Ammon's horn (tissue), 1 donor: ENCODE measurements at regions not wholly inside any gene's neighbourhood (a gene's known extent, or its start where the extent isn't known, plus 50 kb on each side); places are given as distances from the start of the nearest gene placed in this dataset.
A peak's percentile ranks its signal among the peaks of the same experiment; 100 is the strongest.

Experiments used
- DNase-seq: peaks from one replicate; pipeline ENCODE4 v3.0.0-alpha.2; 2016; ENCODE audit warnings: low spot score

DNA sequence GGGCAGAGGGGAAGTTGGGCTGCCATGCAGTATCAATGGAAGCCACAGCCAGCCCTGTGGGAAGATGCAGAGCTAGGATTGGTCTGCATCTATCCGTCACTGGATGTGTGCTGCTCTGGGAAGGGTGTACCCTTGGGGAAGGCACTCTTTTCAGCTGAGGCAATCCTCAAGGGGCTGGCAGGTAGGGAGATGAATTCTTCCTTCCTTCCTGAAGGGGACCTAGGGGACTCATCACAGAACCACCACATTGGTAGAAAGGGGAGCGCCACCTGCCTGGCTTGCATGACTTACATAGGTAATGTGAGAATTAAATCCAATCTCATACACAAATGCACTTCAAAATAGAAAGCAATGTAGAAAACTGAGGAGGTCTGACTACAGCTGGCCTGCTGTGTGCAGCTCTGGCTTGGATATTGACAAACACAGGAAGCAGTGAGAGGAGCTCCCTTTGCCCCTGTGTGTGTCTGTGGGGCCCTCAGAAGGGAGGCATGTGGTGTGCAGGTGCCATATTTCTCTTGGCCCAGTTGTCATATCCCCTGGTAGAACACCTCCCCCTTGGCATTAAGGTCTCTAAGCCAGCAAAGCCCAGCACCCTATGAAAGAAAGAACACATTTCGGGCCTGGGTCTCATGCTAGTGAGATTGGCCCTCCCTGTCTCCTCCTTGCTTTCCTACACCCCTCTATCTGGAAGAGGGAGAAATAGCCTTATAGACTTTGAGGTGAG lies 260.3 kb upstream of the MOCS1 start:
- DNase-seq: no peak

- no peak for DNase-seq
Measured at GRCh38 chr6:40192516-40192915, 258.3 kb upstream of the MOCS1 start.

DNA sequence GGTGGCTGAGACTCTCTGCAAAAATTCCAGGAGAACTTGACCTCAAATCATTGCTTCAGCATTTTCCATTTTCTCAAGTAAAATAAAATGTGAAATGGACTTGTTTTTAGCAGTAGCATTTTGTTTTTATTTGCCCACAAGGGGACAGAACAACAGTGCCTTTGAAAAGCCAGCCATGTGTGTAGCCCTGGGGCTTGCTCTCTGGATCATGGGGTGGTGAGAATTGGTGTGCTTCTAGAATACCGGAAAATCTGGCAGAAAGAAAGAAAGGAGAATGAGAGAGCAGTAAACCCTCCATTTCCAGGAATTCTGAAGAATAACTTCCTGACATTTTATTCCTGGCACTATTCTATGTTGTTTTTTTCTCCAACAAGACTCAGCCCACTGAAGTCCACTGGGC lies 254.7 kb upstream of the MOCS1 start:
- DNase-seq: no peak

DNA sequence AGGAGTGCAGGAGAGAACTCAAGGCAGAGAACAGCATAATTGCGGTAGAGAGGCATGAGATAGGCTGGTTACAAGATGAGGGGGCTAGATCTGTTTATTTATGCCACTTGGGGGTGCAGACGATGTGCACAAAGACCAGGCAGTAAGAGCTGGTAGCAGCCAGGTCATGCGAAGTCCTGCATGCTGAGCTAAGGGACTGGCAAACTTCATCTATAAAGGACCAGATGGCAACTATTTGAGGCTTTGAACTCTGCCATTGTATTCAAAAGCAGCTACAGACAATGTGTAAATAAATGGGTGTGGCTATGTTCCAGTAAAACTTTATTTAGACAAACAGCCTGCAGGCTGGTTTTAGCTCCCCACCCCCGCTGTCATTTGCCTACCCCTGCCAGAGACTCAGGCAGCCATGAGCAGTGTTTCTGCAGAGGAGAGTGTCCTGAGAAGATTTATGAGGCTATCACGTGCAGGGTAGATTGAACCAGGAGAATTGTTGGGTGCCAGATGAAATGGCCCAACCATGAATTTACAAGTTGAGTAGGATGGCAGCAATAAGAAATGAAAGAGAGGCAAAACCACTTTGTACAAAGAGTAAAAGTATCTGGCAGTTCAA lies 253.4 kb upstream of the MOCS1 start:
- DNase-seq: no peak

GRCh38 chr6:40185486-40185885 lies 251.2 kb upstream of the MOCS1 start:
- DNase-seq: no peak

- no peak for DNase-seq
Measured at GRCh38 chr6:40183902-40184301, 249.6 kb upstream of the MOCS1 start.

- DNase-seq: no peak
Measured at GRCh38 chr6:40181367-40181766, 247.1 kb upstream of the MOCS1 start.

GRCh38 chr6:40180271-40180670 lies 246.0 kb upstream of the MOCS1 start:
- no peak for DNase-seq

DNA sequence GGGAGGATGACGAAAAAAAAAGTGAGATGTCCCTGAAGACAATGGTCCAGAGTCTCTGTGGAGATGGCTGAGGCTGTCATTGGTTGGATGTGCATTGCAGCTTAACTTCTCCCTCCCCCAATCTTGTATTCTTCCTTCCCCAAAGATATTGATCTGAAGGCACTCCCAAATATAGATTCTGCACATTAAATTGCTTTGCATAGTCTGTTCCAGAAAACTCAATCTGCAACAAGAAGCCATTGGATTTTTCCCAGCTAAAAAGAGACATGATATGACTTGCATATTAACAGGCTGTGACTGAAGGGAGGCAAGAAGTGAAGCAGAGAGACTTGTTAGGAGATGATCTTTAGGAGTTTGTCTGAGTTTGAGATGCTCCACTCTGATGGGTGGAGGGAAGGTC lies 245.2 kb upstream of the MOCS1 start:
- DNase-seq: no peak

DNA sequence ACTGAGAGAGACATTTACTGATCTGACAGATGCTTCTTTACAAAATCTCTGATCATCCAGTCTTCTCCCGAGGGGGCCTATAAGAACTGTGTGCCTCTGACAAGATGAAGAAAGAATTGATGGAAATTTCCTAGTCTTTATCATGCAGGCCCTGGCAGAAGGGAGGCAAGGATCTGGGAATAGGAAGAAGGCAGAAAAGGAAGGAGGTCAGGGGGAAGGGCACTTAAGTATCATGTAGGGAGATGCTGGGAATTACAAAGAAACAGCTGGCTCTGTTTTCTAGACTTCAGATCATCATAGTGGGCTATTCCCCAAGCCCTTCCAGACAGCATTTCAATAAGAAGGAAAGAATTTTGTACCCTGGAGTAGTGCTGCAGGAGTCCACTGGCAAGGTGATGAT lies 243.3 kb upstream of the MOCS1 start:
- no peak for DNase-seq

- DNase-seq: peak; percentile 29
Measured at GRCh38 chr6:40176152-40176551, 241.9 kb upstream of the MOCS1 start.

GRCh38 chr6:40172272-40172671 lies 238.0 kb upstream of the MOCS1 start:
- DNase-seq: no peak

- no peak for DNase-seq
Measured at GRCh38 chr6:40171343-40171742, 237.1 kb upstream of the MOCS1 start.

DNA sequence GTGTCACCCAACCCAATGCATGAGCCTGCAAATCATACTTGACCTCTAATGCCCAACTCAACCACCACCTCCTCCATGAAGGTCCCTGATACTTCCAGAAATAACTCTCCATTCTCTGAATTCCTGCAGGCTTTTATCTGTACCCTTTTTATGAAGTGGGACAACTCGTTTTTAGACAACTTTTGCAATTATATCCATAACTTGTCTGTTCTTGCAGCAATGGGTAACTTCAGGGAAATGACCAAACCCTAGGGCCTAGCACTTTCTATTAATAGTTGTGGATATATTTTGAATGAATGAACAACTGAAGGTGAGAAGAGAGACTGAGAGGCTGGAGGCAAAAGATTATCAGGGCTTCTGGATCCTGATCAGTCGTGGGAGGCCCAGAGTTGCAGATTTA lies 236.6 kb upstream of the MOCS1 start:
- no peak for DNase-seq

DNA sequence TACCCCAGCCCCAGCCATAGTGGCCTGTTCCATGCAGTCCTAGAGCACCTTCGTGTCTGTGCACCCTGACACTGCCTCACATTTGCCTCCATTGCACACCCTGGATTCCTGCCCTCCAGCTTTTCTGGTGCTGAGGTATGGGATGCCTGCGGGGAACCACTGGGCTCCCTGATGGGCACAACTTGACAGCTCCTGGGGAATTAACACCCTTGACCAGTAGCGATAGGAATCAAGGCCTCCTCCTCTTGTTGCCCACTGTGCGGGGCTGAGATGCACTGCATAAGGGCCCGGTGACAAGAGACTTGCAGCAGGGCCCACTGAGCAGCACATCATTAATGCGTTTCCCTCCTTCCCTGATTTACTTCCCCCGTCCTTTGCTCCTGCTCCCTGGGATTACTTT lies 235.6 kb upstream of the MOCS1 start:
- no peak for DNase-seq

GRCh38 chr6:40166963-40167362 lies 232.7 kb upstream of the MOCS1 start:
- DNase-seq: no peak

GRCh38 chr6:40165036-40165709 lies 230.9 kb upstream of the MOCS1 start:
- DNase-seq: no peak

DNA sequence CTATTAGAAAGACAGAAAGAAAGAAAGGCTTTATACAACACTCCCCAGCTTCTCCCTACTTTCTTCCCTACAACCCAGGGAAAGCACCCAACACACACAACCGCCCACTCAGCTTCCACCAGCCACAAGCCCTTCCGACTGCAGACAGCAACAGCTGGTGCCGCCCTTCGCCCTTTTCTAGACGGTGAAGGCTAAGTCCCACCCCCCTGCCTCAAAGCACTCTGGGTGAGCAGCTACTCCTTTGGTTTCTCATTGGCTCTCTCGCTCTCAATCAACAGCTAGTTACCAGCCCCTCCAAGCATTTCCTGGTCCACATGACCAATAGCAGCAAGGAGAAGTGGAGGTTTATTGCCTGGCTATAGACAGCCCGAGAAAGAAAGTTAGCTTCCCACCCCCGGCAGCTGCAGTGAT lies 230.1 kb upstream of the MOCS1 start:
- DNase-seq: peak; percentile 66

- DNase-seq: no peak
Measured at GRCh38 chr6:40163924-40164323, 229.7 kb upstream of the MOCS1 start.

GRCh38 chr6:40162074-40162473 lies 227.8 kb upstream of the MOCS1 start:
- no peak for DNase-seq

GRCh38 chr6:40160826-40161225 lies 226.6 kb upstream of the MOCS1 start:
- DNase-seq: no peak

DNA sequence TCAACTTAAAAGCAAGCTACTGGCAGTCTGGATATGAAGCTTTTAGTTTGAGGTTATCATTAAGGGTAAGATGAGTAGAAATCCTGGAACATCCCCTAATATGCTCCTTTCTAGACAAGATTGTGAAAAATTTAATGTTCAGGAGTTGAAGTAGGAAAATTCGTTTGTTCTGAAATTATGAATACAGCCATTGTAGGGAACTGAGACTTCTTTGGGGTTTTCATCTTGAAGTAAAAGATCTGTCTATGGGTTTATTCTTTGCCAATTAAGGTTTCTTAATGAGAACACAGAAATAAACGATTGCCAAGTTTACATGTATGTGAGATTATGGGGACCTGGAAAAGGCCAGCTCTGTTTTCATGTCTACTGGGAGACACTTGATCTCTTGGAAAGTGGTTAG lies 225.6 kb upstream of the MOCS1 start:
- no peak for DNase-seq

GRCh38 chr6:40152701-40153436 lies 218.6 kb upstream of the MOCS1 start:
- no peak for DNase-seq
